Activated CD8-positive, alpha-beta memory T cell treated with anti-CD3 and anti-CD28 coated beads, Interleukin-2, amount 50 U/mL, for 48 hours (primary cell): ENCODE measurements at regions not wholly inside any gene's neighbourhood (a gene's known extent, or its start where the extent isn't known, plus 50 kb on each side); places are given as distances from the start of the nearest gene placed in this dataset.

Source experiments
- DNase-seq: peaks from one replicate; pipeline ENCODE4 v3.0.0-alpha.2; 2020

GRCh38 chr7:18262058-18262457 is 233.5 kb upstream of the HDAC9 start:
- no peak for DNase-seq

DNA sequence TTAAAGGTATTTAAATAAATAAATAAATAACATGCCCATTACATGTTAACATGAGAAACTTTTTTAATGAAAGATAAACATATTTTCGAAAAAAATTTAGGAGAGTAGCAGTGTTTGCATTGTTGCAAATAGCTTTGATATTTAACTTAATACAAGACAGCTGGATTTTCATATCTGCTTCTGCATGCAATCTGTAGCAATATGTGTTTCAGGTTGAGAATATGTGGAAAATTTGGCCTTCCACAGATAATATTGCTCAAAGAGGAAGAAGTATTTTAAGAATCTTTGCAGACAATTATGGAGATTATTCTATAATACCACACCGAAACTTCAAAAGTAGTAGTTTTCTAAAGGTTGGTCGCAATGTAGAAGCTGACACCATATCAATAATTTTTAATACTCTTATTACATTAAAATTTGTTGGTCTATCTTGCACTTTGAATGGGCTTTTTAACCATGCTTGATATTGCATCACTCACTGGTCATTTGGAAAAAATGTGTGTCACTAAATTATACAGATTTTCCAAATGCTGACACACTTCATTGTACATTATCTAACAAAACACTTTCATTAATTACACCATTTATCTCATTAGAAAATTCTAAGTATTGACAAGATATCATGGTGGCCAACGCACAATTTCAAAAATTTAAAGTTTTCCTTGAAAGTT is 229.8 kb upstream of the HDAC9 start:
- DNase-seq = no peak

DNA sequence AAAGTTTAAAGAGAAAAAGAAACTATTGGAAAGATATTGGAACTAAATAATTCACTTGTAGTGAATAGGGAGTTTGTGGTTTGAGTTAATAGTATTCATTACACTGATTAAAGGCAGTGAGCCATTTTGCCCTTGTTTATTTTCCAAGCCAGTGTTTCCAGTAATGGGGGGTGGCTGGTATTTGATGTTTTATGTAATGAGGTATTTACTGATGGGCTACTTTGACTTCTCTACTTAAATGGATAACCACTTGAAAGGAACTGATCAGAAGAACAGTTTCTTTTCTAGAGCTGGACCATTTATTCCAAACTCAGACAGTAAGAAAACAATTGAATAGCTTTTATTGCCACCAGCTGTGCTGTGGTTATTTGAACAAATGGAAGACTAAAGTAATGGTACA is 227.0 kb upstream of the HDAC9 start:
- no peak for DNase-seq

DNA sequence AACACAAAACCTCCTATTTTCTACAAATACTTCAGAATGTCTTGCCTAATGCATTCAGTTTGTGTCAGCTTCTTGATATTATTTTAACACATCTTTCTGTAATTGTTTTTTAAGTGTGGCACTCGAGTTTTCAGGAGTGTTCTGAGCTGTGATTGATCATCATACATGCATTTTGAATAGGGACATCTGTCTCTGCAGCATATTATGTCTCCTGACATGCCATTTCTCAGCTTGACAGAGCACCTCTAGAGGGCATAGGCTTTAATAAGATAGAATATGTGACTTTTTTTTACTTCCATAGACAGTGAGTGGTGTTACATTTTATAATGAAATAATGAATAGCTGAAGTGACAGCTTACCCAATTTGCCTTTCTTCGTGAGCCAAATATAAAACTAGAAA is 219.2 kb upstream of the HDAC9 start:
- DNase-seq = no peak

GRCh38 chr7:18278316-18278715 is 217.2 kb upstream of the HDAC9 start:
- no peak for DNase-seq

GRCh38 chr7:18283045-18283444 is 212.5 kb upstream of the HDAC9 start:
- no peak for DNase-seq

- DNase-seq = no peak
Observed at GRCh38 chr7:18287482-18287881, 208.1 kb upstream of the HDAC9 start.

GRCh38 chr7:18288322-18289037 is 207.1 kb upstream of the HDAC9 start:
- DNase-seq = no peak

- DNase-seq = no peak
Observed at GRCh38 chr7:18289788-18290187, 205.8 kb upstream of the HDAC9 start.

DNA sequence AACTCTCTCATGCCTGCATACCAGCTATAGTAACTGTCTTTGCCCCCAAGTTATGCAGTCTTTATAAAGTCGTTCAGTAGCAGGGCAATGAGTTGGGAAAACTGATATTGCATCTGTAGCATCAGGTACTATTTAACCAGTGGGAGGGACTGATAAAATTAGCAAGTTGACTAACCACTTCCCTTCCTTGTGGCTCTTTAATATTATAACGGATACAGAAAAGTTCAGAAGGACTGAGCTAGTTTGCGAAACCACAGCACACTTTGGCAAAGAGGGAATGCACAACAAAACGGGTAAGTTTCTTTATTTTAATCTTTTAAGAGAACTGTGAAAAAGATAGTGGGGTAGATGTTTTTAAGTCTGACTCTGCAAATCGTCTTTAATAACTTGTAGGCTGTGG is 205.3 kb upstream of the HDAC9 start:
- DNase-seq = no peak

GRCh38 chr7:18290865-18291264 is 204.7 kb upstream of the HDAC9 start:
- DNase-seq = no peak

GRCh38 chr7:18292584-18292983 is 203.0 kb upstream of the HDAC9 start:
- no peak for DNase-seq

GRCh38 chr7:18293759-18294158 is 201.8 kb upstream of the HDAC9 start:
- DNase-seq = no peak

- DNase-seq = no peak
Observed at GRCh38 chr7:18294411-18294810, 201.1 kb upstream of the HDAC9 start.

DNA sequence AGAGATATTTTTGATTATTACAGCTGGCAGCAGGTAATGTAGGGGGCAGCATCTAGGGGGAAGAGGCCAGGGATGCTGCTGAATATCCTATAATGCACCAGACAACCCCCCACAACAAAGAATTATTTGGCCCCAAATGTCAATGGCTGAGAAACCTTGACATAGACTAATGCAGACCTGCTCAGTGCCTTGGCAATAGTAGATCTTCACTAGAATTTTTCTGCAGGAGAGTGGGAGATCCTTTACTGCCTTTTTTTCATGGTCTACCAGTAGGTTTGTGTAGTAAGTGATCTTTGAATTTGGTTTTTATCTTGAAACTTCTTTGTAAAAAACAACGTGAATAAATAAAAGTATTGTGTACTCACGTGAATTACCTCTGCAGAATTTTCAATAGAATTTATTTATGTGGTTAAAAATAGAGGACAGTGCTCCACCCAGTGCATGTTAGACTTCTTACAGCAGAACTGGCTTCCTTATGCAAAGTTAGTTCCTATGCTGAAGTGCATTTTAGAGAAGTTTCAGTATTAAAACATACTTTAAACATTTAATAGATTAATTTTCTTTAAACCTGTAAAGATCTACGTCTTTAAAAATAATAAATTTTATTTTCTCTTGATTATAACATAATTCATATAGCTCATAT is 199.6 kb upstream of the HDAC9 start:
- no peak for DNase-seq

- DNase-seq = no peak
Observed at GRCh38 chr7:18302097-18302496, 193.5 kb upstream of the HDAC9 start.

- no peak for DNase-seq
Observed at GRCh38 chr7:18305866-18306265, 189.7 kb upstream of the HDAC9 start.

GRCh38 chr7:18306696-18307095 is 188.9 kb upstream of the HDAC9 start:
- DNase-seq = no peak

DNA sequence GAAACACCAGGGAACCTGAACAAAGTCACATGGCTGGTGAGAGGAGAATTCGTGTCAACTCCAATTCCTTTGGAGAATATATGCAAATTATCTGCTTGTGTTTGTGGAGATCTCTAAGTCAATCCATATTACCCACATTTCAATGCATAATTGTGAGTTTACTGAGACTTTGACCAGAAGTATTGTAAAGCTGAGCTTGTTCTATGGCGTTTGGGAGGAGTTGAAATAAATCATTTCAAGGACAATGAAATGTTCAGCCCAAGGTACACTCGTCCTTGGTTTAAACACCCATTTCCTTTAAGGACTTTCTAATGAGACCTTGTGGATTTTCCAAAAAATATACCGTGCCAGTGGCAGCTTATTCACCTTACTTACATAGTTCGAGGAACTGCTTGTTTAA is 186.6 kb upstream of the HDAC9 start:
- no peak for DNase-seq

GRCh38 chr7:18312482-18312881 is 183.1 kb upstream of the HDAC9 start:
- no peak for DNase-seq

DNA sequence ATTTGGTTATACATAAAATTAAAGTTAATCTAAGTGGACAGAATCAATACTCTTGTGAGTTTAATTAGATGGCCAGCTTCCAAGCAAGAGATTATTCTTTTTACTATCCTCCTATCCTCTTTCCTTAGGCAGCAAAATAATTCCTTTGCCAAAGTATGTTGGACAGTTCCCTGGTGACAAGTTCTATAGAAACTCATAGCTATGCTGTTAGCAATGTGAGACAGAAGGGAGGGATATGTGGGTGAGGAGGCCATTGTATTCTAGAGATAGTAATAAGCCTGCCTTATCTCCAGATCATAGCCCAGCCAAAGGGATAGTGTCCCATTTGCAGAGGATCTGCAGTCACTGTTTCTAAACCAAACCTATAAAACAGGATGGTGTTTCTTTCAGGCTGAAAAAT is 181.6 kb upstream of the HDAC9 start:
- no peak for DNase-seq

GRCh38 chr7:18315241-18315640 is 180.3 kb upstream of the HDAC9 start:
- DNase-seq = no peak

- DNase-seq = no peak
Observed at GRCh38 chr7:18317941-18318340, 177.6 kb upstream of the HDAC9 start.

GRCh38 chr7:18320422-18320821 is 175.1 kb upstream of the HDAC9 start:
- no peak for DNase-seq
